HepG2 (cell line): ENCODE measurements at regions not wholly inside any gene's neighbourhood (a gene's known extent, or its start where the extent isn't known, plus 50 kb on each side); places are given as distances from the start of the nearest gene placed in this dataset.

Experiments
- CAMTA2 ChIP-seq: sonication (generic); formaldehyde crosslinking; IDR thresholded peaks from 2 replicates; pipeline ENCODE4 v1.4.0; 2020; ENCODE audit warnings: mild to moderate bottlenecking, missing genetic modification reagents, borderline replicate concordance
- E2F1 ChIP-seq: sonication (generic); formaldehyde crosslinking; IDR thresholded peaks from 2 replicates; pipeline ENCODE4 v1.5.0; 2020; ENCODE audit warnings: missing genetic modification reagents
- FOSL1 ChIP-seq: sonication (generic); formaldehyde crosslinking; IDR thresholded peaks from 2 replicates; pipeline ENCODE4 v1.9.0; 2021; ENCODE audit warnings: missing genetic modification reagents, borderline replicate concordance
- KDM1A ChIP-seq: IDR thresholded peaks from 2 replicates; pipeline ENCODE4 v1.6.1; 2016; ENCODE audit warnings: missing compliant biosample characterization
- KDM2A ChIP-seq: sonication (generic); formaldehyde crosslinking; IDR thresholded peaks from 2 replicates; pipeline ENCODE4 v1.4.0; 2020; ENCODE audit warnings: low read depth, missing genetic modification reagents, borderline replicate concordance
- MXI1 ChIP-seq: IDR thresholded peaks from 3 replicates; pipeline ENCODE4 v1.6.1; 2012; ENCODE audit warnings: low read depth, low read length, inconsistent platforms, borderline replicate concordance
- POLR2A ChIP-seq, 2 experiments: IDR thresholded peaks; 2 replicates each; pipeline ENCODE4 v1.6.1; 2011; ENCODE audit warnings: low read depth in 2 of 2, low read length in 2 of 2, mild to moderate bottlenecking in 1 of 2, moderate library complexity in 1 of 2; ENCODE audit not compliant: insufficient read depth in 1 of 2
- SALL2 ChIP-seq: sonication (generic); formaldehyde crosslinking; IDR thresholded peaks from 2 replicates; pipeline ENCODE4 v1.8.1; 2023; ENCODE audit warnings: mild to moderate bottlenecking, missing genetic modification reagents, inconsistent platforms
- TAF1 ChIP-seq: sonication (generic); formaldehyde crosslinking; IDR thresholded peaks from 2 replicates; pipeline ENCODE4 v1.4.0; 2020; ENCODE audit warnings: missing genetic modification reagents
- TBX2 ChIP-seq: sonication (generic); formaldehyde crosslinking; IDR thresholded peaks from 2 replicates; pipeline ENCODE4 v1.5.0; 2020; ENCODE audit warnings: missing genetic modification reagents, mild to moderate bottlenecking, borderline replicate concordance
- YY1 ChIP-seq: IDR thresholded peaks from 2 replicates; pipeline ENCODE4 v1.6.1; 2011; ENCODE audit warnings: low read length, low read depth, moderate library complexity, mild to moderate bottlenecking; ENCODE audit not compliant: insufficient read depth, insufficient replicate concordance
- ZNF574 ChIP-seq: sonication (generic); formaldehyde crosslinking; IDR thresholded peaks from 2 replicates; pipeline ENCODE4 v1.4.0; 2020; ENCODE audit warnings: missing genetic modification reagents
- TF ChIP-seq, protein P1 (sequence below): sonication (generic); formaldehyde crosslinking; IDR thresholded peaks from 2 replicates; pipeline ENCODE4 v1.5.0; 2020; ENCODE audit warnings: mild to moderate bottlenecking, missing genetic modification reagents, moderate library complexity
- TF ChIP-seq, protein P2 (sequence below), 2 experiments: sonication (generic) in 1 of 2; formaldehyde crosslinking in 1 of 2; IDR thresholded peaks; 2 replicates each; pipeline versions ENCODE4 v1.5.1 to v1.6.1; 2011 to 2020; ENCODE audit warnings: borderline replicate concordance in 1 of 2, low read depth in 1 of 2, low read length in 1 of 2, mild to moderate bottlenecking in 1 of 2, missing genetic modification reagents in 1 of 2, moderate library complexity in 1 of 2

DNA sequence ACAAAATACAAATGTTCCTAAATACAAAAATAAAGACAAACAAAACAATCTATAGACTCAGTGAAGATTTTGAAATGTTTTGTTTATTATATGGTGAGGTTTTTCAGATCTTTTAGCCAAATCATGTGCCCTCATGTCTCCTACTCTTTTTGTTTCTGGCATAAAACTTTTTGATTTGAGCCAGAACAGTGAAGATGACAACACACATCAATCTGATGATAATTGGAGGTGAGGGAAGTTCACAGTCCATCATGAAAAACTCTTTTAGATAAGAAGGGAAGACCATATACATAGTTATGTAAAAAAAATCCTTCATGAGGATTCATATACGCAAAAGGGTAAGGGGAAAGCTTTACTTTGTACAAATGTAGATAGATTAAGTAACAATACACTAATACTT, 75.1 kb upstream of the OSBPL11 start:
- no peak for TF ChIP-seq CAMTA2 (CRISPR knock-in tag)
- no peak for TF ChIP-seq YY1
- TF ChIP-seq TBX2, result no peak
- no peak for TF ChIP-seq SALL2 (CRISPR knock-in tag)
- TF ChIP-seq, protein P1, sequence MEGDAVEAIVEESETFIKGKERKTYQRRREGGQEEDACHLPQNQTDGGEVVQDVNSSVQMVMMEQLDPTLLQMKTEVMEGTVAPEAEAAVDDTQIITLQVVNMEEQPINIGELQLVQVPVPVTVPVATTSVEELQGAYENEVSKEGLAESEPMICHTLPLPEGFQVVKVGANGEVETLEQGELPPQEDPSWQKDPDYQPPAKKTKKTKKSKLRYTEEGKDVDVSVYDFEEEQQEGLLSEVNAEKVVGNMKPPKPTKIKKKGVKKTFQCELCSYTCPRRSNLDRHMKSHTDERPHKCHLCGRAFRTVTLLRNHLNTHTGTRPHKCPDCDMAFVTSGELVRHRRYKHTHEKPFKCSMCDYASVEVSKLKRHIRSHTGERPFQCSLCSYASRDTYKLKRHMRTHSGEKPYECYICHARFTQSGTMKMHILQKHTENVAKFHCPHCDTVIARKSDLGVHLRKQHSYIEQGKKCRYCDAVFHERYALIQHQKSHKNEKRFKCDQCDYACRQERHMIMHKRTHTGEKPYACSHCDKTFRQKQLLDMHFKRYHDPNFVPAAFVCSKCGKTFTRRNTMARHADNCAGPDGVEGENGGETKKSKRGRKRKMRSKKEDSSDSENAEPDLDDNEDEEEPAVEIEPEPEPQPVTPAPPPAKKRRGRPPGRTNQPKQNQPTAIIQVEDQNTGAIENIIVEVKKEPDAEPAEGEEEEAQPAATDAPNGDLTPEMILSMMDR, result no peak
- no peak for TF ChIP-seq E2F1 (CRISPR knock-in tag)
- TF ChIP-seq, protein P2, sequence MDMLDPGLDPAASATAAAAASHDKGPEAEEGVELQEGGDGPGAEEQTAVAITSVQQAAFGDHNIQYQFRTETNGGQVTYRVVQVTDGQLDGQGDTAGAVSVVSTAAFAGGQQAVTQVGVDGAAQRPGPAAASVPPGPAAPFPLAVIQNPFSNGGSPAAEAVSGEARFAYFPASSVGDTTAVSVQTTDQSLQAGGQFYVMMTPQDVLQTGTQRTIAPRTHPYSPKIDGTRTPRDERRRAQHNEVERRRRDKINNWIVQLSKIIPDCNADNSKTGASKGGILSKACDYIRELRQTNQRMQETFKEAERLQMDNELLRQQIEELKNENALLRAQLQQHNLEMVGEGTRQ (IDR thresholded peaks at IDR 0.05; ENCODE audit: low read depth, low read length), result no peak
- TF ChIP-seq, protein P2 (CRISPR knock-in tag; IDR thresholded peaks at IDR 0.05; ENCODE audit: borderline replicate concordance), result no peak
- TF ChIP-seq KDM2A (CRISPR knock-in tag), result no peak
- no peak for TF ChIP-seq FOSL1 (CRISPR knock-in tag)
- TF ChIP-seq POLR2A (IDR thresholded peaks at IDR 0.05; ENCODE audit: insufficient read depth in 1 of 2, low read depth in 2 of 2, low read length in 2 of 2), result no peak
- TF ChIP-seq TAF1 (CRISPR knock-in tag), result no peak
- TF ChIP-seq MXI1, result no peak
- TF ChIP-seq KDM1A (CRISPR knock-in tag), result no peak
- no peak for TF ChIP-seq ZNF574 (CRISPR knock-in tag)
